ENCODE measurements at regions not wholly inside any gene's neighbourhood (a gene's known extent, or its start where the extent isn't known, plus 50 kb on each side); places are given as distances from the start of the nearest gene placed in this dataset.

- TF ChIP-seq CTCF (IDR thresholded peaks at IDR 0.05; ENCODE audit: poor library complexity, severe bottlenecking), result no peak
- TF ChIP-seq MXI1 (conservative IDR thresholded peaks at IDR 0.05; ENCODE audit: poor library complexity, severe bottlenecking), result no peak
- no peak for TF ChIP-seq EP300 (conservative IDR thresholded peaks at IDR 0.05; ENCODE audit: poor library complexity, severe bottlenecking)
- no peak for TF ChIP-seq REST (IDR thresholded peaks at IDR 0.05; ENCODE audit: borderline replicate concordance)
- no peak for TF ChIP-seq RAD21 (conservative IDR thresholded peaks at IDR 0.05)
- TF ChIP-seq TAF1 (IDR thresholded peaks at IDR 0.05; ENCODE audit: low read depth), result no peak
- no peaks in the 10 kb centered on the region for H3F3A ChIP-seq (ENCODE audit: insufficient read depth, low read length, poor library complexity, severe bottlenecking)
- no peaks in the 10 kb centered on the region for H3K36me3 ChIP-seq (ENCODE audit: insufficient read depth, low read length)
- H3K9ac ChIP-seq (ENCODE audit: low read length), result no peak overlapping the region
- no peaks in the 10 kb centered on the region for H3K79me2 ChIP-seq (replicated peaks; ENCODE audit: insufficient read depth, low read length)
- no peak overlapping the region for H2AFZ ChIP-seq (ENCODE audit: low read depth, low read length)
- no peaks in the 10 kb centered on the region for H3K9me2 ChIP-seq (ENCODE audit: insufficient read depth, low read length)
- H3K27me3 ChIP-seq (ENCODE audit: insufficient read depth, low read depth, low read length), result no peaks in the 10 kb centered on the region
- no peak overlapping the region for H3K4me3 ChIP-seq (ENCODE audit: low read length)
- H3K4me2 ChIP-seq (ENCODE audit: low read length), result no peak overlapping the region
- no peaks in the 10 kb centered on the region for H3K9me3 ChIP-seq (ENCODE audit: low read length)
- no peaks in the 10 kb centered on the region for H4K20me1 ChIP-seq (ENCODE audit: insufficient read depth)
- no peak overlapping the region for H3K27ac ChIP-seq (ENCODE audit: low read length)
These were observed 243.4 kb upstream of the ID2 start for GRCh38 chr2:8438476-8438875.

- Histone ChIP-seq H3K9me3 (ENCODE audit: low read length) (no peaks in the 10 kb centered on the region), H3K9ac (ENCODE audit: low read length) (no peak overlapping the region), H3K36me3 (ENCODE audit: insufficient read depth, low read length) (no peaks in the 10 kb centered on the region), H3K9me2 (ENCODE audit: insufficient read depth, low read length) (no peaks in the 10 kb centered on the region), H3K79me2 (replicated peaks; ENCODE audit: insufficient read depth, low read length) (no peaks in the 10 kb centered on the region), H3K4me2 (ENCODE audit: low read length) (no peak overlapping the region), H3F3A (ENCODE audit: insufficient read depth, low read length, poor library complexity, severe bottlenecking) (no peaks in the 10 kb centered on the region), H2AFZ (ENCODE audit: low read depth, low read length) (no peak overlapping the region), H3K27ac (ENCODE audit: low read length) (no peak overlapping the region), H3K4me3 (ENCODE audit: low read length) (no peak overlapping the region), H4K20me1 (ENCODE audit: insufficient read depth) (no peaks in the 10 kb centered on the region), H3K27me3 (ENCODE audit: insufficient read depth, low read depth, low read length) (no peaks in the 10 kb centered on the region)
- no peak for TF ChIP-seq REST (IDR thresholded peaks at IDR 0.05; ENCODE audit: borderline replicate concordance)
- TF ChIP-seq RAD21 (conservative IDR thresholded peaks at IDR 0.05), result no peak
- no peak for TF ChIP-seq CTCF (IDR thresholded peaks at IDR 0.05; ENCODE audit: poor library complexity, severe bottlenecking)
- TF ChIP-seq SMC3 (conservative IDR thresholded peaks at IDR 0.05; ENCODE audit: poor library complexity), result no peak
- no peak for TF ChIP-seq EP300 (conservative IDR thresholded peaks at IDR 0.05; ENCODE audit: poor library complexity, severe bottlenecking)
- TF ChIP-seq EZH2 (IDR thresholded peaks at IDR 0.05; ENCODE audit: borderline replicate concordance, insufficient read depth, low read length, poor library complexity, severe bottlenecking), result no peak
- TF ChIP-seq TAF1 (IDR thresholded peaks at IDR 0.05; ENCODE audit: low read depth), result no peak
- no peak for TF ChIP-seq MXI1 (conservative IDR thresholded peaks at IDR 0.05; ENCODE audit: poor library complexity, severe bottlenecking)
- TF ChIP-seq POLR2AphosphoS5 (IDR thresholded peaks at IDR 0.05), result no peak
These were observed 242.9 kb upstream of the ID2 start for GRCh38 chr2:8438996-8439395.

Data from neural cell (in vitro differentiated cells).